Testis (tissue), 2 donors: ENCODE measurements at regions not wholly inside any gene's neighbourhood (a gene's known extent, or its start where the extent isn't known, plus 50 kb on each side); places are given as distances from the start of the nearest gene placed in this dataset.

Source experiments
- POLR2A ChIP-seq: fragments of 450-650 bp; IDR thresholded peaks from one replicate; pipeline ENCODE4 v1.6.1; 2017; ENCODE audit warnings: antibody characterized with exemption, mild to moderate bottlenecking, moderate library complexity
- TF ChIP-seq, protein P1 (sequence below), 3 experiments: fragments of 450-650 bp in 2 of 3; fragments of 200-600 bp in 1 of 3; sonication (generic) in 1 of 3; IDR thresholded peaks; one replicate each; pipeline ENCODE4 v1.5.1; 2016 to 2019; ENCODE audit warnings: antibody characterized with exemption in 3 of 3, mild to moderate bottlenecking in 2 of 3, moderate library complexity in 1 of 3

DNA sequence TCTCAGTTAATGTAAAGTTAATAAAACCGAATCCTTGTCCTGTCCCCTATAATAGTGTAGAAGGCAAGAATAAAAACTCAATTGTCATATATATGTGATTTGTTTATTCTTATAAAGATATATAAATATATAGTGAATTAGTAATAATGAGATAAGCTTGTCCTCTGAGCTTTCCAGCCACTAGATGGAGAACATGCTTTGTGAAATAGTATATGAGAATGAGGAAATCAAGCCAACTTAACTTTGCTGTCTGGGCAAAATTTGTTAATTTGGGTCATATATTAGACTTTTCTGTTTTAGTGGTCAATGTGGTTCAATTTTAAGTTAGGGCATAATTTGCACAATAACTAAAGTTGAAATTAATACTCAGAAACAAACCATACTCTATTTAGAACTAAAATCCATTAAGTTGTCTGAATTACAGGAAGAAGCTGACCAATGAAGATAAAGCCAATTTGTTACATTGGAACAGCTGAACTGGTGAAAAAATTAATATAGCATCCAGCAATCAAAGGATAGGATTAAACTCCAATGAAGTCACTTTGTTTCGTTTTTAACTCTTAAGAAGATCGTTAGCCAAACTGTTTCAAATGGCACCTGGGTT, 595.0 kb downstream of the ARL4A start:
- TF ChIP-seq, protein P1, sequence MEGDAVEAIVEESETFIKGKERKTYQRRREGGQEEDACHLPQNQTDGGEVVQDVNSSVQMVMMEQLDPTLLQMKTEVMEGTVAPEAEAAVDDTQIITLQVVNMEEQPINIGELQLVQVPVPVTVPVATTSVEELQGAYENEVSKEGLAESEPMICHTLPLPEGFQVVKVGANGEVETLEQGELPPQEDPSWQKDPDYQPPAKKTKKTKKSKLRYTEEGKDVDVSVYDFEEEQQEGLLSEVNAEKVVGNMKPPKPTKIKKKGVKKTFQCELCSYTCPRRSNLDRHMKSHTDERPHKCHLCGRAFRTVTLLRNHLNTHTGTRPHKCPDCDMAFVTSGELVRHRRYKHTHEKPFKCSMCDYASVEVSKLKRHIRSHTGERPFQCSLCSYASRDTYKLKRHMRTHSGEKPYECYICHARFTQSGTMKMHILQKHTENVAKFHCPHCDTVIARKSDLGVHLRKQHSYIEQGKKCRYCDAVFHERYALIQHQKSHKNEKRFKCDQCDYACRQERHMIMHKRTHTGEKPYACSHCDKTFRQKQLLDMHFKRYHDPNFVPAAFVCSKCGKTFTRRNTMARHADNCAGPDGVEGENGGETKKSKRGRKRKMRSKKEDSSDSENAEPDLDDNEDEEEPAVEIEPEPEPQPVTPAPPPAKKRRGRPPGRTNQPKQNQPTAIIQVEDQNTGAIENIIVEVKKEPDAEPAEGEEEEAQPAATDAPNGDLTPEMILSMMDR (IDR thresholded peaks at IDR 0.05): peak in 1 of 3 experiments; percentile 17
- TF ChIP-seq POLR2A: no peak
